ENCODE measurements at regions not wholly inside any gene's neighbourhood (a gene's known extent, or its start where the extent isn't known, plus 50 kb on each side); places are given as distances from the start of the nearest gene placed in this dataset.

GRCh38 chr2:105510761-105511528 lies 112.1 kb upstream of the FHL2 start:
- TF ChIP-seq POLR2AphosphoS5 (IDR thresholded peaks at IDR 0.05; ENCODE audit: borderline replicate concordance, low read depth, low read length), result no peak
- TF ChIP-seq EZH2 (IDR thresholded peaks at IDR 0.05), result no peak
- TF ChIP-seq FOXP2 (optimal IDR thresholded peaks at IDR 0.05; ENCODE audit: control extremely low read depth, extremely low read length, insufficient read depth), result no peak

Measured in SK-N-MC (cell line).